AG20443 (cell line): ENCODE measurements at regions not wholly inside any gene's neighbourhood (a gene's known extent, or its start where the extent isn't known, plus 50 kb on each side); places are given as distances from the start of the nearest gene placed in this dataset.

Experiments used
- DNase-seq: peaks from one replicate; pipeline ENCODE4 v3.0.0; 2012; ENCODE audit warnings: low spot score, mixed read lengths

DNA sequence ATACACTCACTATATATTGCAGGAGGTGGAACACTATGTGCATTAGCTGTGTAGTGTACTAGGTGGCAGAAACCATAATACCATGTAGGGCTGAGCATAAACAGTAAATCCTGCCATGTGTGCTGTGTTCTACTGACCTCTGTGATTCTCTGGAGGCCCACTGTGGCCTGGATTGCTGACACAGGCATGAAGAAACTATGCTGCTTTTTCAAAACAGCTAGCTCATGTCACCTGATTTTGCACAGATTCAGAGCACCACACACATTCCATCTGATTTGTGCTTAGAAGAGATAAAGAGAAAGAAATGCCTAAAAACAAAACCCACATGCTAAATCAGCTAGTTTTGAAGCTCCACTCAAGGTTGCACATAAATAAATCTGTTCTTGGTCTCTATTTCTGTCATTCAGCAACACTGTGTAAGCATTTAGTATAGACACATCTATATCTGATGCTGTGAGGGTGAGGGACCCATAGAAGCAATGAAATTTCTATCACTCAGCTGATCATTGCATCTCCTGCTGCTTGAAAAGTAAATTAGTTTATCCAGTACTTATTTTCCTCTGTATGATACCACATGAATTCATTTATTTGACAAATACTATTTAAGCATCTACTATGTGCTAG, 1007.7 kb upstream of the SEMA6D start:
- no peak for DNase-seq

DNA sequence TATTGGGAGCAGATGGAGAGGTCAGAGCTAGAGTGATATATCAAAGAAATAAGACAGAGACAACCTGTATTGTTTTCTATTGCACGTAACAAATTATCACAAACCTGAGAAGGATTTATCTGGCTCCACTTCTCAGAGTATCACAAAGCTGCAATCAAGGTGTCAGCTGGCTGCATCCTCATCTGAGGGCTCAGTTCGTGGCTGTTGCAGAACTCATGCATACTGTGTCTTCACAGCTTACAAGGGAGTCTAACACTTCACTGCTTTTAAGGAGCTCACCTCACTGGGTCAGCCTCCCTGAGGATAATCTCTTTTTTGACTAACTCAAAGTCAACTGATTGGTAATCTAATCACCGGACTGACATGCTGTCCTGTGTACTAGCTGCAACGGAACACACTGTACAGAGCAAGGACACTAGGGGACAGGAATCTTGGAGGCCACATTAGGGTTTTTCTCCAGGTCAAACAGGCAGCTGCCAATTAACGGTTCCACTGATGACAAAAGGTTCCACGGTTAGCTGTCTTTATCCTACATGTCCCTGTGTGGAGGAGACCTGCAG, 1006.8 kb upstream of the SEMA6D start:
- DNase-seq, result no peak

DNA sequence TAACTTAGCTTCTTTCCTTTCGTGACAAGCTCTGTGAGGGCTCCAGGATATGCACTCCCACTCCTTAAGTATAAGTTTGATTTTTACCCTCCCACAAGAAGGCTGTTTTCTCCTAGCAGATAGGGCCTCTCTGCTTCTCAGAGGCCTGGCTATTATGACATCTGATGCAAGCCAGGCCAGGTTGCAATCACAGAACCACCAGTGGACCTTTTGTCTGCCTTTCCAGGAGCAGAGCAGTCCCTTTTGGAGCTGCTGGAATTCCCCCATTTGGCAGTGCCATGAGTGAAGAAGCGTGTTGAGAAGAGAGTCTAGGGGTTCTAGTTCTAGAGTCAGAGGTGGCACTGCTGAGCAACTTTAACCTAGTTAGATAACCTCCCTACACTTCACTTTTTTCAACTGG, 1004.3 kb upstream of the SEMA6D start:
- no peak for DNase-seq

DNA sequence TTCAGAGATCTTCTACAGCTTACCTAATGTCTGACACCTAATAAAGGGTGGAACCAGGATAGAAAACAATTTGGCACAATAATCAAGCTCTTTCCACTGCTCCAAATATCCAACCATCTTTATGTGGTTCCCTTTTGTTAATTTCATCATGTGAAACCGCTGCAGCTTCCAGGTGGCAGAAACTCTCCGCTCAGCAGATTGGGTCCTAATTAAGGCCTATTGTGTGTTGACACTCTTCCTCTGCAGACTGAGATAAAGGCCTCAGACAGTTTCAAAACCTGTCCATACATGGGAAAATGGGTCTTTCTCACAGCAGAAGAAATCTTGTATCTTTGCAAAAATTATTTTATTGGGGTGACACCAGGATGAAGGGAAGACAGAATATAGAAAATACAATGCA, 1002.4 kb upstream of the SEMA6D start:
- DNase-seq, result no peak

DNA sequence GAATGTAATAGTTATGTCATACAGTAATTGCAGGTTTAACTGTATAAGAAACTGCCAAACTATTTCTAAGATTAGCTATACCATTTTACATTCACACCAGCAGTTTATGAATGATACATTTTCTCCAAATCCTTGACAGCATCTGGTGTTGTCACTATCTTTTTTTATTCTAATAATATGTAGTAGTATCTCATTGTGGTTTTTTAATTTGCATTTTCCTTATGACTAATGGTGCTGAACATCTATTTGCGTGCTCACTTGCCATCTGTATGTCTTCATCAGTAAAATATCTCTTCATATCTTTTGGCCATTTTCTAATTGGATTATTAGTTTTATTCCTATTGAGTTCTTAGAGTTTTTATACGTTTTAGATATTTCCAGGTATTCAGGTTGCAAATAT, 994.0 kb upstream of the SEMA6D start:
- no peak for DNase-seq

DNA sequence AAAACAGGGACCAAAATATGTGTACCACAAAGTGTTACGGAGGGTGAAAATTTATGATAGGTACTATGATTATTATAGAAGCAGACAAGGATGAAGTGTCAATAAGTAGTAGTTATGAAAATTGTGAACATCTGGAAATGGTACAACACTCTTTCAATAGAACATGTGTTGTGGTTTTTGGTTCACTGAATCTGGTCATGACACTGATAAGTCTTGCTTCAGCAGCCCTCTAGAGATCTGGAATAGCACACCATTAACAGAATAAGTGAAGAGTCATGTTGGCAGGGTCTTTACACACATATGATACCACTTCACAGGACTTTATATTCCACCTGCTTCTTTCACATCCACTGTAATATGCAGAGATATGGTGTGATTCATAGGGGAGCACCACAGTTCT, 985.2 kb upstream of the SEMA6D start:
- no peak for DNase-seq

DNA sequence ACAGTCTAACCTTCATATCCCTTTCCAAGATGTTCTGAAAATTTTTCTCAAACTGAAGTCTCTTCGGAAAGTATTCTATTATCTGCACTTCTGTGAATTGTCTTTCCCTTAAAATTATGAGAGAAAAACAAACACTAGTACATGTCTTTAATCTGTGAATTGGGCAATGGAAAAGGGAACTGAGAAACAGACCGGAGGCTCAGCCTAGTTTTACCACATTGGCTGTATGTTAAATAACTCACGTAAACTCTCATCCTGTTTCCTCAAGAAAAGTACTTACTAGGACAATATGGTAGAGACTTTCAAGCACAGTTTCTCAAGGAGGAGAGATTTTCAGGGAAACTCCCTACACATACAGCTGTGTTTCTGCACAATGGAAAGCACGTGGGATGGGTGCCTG, 982.2 kb upstream of the SEMA6D start:
- DNase-seq, result no peak

DNA sequence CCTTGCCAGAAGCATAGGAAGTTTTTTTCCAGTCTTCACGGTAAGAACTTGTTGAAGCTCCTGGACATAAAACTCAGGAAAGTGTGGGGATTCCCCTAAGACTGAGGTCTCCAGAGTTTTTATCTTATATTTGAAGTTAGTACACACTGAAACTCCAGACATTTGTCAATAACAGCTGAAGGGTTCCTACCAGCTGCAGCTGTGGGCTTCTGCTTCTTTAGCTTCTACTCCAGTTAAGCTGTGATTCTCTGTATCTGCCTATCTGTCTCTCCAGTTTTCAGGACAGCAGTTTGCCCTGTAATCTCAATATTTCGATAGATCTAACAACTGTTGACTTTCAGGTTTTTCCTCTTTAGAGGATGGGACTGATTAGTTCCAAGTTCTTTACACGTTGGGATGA, 966.0 kb upstream of the SEMA6D start:
- DNase-seq, result no peak

DNA sequence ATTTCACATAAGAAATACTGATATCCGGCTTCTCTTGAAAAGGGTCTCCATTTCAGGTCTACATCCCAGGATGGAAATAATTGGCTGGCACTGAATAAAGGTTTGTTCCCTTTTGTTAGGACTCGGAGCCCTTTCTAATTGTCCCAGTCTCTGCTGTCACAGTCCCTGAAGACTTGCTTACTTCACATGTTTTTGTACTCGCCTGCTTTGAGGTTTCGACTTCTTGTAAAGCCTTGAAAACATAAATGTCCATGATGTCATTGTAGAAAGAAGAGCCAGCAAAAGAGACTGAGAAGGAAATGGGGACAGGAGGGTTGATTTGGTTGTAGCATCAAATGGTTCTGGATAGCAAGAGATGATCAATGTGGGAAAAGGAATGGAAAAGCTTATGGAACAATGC, 963.4 kb upstream of the SEMA6D start:
- no peak for DNase-seq

DNA sequence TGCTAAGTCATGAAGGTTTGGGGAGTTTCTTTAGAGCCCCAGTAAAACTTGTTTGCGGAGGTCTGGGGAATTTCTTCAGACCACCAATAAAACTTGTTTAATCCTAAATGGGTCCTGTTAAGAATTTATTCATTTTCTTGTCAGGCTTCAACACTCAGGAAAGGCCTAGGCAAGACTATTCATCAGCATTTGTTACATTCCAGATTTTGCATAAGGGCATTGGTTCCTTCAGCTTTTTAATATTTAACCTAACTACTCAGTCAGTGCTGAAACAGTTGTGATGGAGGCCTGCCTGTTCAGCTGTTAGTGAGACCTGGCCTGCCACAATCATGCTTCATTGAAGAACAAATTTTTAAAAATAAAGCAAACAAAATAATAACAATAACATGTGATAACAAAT, 954.2 kb upstream of the SEMA6D start:
- DNase-seq, result no peak

DNA sequence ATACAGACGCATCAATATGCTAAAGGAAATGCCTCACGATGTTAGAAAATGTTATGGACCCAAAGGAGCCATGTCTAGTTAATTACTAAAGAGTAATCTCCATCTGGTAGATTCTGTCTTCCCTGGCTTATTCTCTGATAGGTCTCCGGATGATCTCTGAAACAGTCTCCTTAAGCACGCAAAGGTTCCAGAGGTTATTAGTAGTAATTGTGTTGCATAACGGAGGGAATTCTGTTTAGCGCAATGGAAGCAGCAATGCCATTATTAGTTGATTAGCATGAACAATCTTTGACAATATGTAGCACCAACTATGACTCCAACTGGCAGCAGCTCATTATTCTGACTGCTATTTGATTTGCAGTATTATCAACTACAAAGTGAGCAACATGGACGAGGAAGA, 952.5 kb upstream of the SEMA6D start:
- no peak for DNase-seq

DNA sequence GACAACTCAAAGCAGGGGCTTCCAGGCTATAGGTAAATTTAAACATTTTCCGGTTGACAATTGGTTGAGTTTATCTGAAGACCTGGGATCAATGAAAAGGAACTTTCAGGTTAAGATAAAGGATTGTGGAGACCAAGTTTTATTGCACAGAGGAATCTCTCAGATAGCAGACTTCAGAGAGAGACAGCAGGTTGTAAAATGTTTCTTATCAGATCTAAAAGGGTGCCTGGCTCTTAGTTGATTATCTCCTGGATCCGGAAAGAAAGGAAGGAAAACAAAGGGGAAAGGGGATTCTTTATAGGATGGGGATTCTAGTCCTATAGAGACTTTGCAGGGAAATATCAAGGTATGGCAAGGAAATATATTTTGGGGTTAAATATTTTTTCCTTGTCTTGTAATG, 951.3 kb upstream of the SEMA6D start:
- DNase-seq, result no peak

DNA sequence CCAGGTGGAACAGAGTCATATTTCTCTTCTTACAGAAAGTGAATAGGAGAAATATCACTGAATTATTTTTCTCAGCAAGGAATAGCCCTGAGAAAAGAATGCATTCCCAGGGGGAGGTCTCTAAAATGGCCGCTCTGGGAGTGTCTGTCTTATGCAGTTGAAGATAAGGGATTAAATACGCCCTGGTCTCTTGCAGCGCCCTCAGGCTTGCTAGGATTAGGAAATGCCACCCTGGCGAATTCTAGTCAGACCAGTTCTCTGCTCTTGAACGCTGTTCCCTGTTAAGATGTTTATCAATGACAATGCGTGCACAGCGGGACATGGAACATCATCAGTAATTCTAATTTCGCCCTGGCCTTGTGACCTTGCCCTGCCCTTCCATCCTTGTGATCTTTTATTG, 949.0 kb upstream of the SEMA6D start:
- no peak for DNase-seq

DNA sequence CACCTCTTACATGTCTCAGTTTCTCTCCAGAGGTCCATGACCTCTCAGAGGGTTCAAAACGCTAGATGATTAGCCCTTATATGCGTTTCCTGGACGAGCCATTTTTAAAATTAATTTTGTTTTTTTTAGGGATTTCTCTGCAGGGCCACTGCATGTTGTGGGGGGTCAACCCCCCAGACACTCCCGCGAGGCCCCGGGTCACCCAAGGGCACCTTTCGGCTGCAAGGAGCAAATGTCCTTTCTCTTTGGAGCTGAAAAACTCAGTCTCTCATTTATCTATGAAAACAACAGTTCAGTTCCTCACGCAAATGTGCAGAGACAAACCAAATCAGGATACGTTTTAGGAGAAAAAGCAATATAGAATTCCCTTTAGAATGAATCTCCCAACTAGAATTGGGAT, 944.3 kb upstream of the SEMA6D start:
- no peak for DNase-seq

DNA sequence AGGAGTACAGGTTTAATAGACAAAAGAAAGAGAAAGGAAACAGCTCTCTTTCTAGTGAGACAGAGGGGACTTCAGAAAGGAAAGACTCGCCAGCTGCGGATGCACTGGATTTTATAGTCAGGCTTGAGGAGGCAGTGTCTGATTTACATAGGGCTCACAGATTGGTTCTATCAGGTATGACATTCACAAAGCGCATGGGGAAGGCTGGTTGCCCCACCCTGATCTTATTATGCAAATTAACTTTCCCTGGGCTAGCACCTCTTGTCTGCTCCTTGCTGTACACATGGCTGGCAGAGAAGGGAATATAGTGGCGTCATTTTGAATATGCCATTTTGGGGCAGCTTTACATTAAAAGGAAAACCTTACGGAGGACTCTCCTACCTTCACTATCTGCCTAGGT, 938.4 kb upstream of the SEMA6D start:
- DNase-seq, result no peak

DNA sequence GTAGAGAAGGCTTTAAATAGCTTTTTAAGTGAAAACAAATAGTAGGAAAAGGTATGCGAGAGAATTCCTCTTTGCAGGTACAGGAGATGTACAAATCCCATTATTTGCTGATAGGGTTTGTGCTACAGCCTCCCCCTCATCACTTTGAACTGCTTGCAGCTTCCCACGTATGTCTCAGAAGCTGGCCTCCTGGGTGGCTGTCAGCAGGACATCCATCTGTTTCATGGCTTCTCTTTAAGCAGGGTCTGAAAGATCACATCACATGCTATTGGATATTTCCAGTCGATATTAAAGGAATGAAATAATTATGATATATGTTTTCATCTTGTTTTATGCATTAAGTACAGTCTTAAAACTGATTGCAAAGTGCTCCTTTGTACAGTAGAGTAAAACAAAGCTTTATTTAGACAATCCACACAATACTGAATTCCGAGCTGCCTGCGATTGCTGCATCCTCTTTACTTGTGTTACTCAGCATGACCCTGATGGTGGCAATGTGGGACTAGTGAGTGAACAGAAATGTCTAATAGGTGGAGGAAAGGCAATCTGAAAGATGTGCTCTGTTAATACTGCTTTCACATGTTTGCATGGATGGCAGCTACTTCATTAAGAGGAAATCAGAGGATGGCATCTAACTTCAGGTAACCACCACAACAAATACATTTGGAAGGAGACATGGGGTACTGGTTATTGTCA, 930.6 kb upstream of the SEMA6D start:
- no peak for DNase-seq

DNA sequence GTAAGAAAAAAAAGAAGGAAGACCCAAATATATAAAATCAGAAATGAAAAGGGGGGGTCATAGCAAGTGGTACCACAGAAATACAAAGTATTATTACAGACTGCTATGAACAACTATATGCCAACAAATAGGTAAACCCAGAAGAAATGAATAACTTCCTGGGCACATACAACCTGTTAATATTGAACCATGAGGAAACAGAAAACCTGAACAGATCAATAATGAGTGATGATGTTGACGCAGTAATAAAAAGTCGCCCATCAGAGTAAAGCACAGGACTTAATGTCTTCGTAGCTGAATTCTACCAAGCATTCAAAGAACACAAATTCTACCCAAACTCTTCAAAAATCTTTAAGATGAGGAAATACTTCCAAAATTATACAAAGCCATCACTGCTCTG, 921.6 kb upstream of the SEMA6D start:
- DNase-seq, result no peak

DNA sequence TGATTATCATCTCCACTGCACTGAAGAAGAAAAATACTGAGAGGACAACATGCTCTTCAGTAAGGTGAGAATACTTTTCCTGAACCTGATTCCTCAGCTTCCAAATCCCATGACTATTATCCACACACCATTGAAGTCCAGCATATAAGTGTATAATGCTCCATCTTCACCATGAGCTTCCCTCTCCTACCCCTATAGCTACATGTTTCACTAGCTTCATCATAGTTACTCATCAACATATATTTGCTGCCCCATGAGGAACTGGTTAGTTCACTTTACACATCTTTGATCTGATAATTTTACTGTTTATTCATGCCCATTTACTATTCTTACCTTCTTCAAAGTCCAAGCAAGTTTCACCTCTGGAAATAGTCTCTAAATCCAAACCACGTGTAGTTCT, 908.5 kb upstream of the SEMA6D start:
- DNase-seq, result no peak

DNA sequence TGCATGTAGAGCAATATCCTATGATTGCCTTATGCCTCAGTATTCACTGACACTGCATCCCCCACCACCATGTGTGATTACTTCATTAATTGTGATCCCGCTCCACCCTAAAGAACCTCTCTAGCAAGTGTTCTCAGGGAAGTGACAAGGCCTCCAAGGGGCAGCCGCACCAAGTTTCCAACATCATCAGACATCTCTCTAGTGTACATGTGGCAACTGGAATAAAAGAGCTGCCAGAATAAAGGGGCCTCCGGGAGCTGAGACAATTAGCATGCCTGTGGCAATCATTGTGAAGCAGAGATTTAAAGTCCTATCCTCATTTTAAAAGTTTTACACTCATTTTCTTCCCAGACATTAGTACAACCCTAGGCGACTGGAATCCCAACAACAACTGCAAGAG, 902.1 kb upstream of the SEMA6D start:
- DNase-seq, result no peak

DNA sequence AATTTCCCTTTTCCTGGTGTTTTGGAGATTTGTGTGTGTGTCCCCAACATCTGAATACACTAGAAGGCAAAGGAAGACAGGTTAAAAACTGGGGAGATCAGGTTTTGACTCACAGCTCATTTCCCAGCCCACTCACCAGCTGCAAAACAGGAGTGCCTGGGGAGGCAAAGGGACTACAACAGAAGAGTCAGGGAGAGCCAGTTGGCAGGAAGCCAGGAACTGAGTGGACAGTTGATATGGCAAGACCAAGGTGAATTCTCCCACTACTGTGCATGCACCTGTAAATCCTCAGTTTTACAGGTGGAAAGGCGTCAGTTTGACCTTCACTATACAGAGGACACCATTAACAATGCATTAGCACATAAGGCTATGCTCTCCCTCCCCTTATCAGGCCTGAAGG, 901.5 kb upstream of the SEMA6D start:
- DNase-seq, result no peak

DNA sequence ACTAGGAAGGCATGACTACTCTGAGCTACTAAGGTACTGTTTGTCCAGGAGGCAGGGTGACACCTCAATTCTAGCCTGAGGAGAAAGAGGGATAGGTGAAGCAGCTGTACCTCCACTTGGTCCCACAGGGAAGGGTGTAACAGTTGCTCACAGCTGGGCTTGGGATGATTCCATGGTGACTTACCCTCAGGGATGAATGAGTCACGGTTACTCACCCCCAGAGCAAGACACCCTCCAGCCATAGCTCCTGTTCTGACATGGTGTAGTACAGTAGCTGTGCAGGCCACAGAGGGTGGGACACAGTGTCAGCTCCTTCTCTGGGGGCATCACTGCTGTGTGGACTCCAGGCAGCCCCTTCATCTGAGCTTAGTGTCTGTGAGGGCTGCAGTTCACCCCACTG, 868.6 kb upstream of the SEMA6D start:
- DNase-seq, result peak; percentile 33

DNA sequence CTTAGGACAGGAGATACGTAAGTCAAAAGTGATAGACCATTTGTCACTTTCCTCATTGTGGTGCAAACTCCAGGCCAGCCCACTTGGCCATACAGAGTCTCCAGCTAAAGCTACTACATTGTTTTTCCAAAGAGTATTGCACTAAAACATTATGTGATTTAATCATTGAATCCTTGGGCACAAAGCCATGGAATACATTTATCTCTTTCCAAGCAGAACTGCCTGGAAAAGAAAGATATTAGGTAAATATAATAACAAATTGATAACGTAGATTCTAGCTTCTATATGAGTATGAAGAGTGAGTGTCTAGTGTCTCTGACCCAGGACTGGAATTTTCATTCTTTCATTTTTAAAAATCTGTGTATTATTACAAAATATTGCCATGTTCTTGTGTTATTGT, 863.7 kb upstream of the SEMA6D start:
- DNase-seq, result no peak

DNA sequence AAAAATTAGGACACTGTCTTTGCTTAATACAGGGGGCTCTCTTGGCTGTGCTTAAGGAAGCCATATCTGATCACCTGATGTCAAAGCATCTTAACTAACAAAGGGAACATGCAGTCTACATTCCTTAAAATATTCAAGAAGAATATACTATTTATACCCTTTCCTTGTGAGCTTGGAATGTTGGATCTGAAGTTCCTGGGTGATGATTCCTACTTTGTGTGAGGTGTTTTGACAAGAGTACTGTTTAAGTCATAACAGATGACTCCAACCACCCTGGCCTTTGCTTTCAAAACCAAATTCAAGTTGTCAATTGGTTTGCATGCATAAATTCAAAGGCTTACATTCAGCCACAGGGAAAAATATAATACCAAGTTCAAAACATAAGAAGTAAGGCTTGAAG, 862.7 kb upstream of the SEMA6D start:
- DNase-seq, result no peak

DNA sequence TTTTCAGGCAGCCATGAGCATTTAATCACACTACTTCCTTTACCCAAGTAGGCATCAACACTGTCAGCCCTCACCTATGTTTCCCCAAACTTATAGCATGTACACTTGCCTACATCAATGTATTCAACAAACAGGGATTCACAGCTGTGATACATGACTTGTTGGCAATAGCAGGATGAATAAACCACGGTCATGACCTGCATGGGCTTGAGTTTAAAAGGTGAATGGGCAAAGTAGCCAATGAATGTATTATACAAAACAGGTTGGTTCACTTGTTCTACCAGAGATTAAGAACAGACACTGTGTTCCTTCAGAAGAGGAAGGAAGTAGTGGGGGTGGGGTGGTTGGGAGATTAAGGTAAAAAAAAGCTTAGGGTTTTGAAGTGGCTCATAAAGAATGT, 861.9 kb upstream of the SEMA6D start:
- DNase-seq, result no peak
